Stimulated activated CD4-positive, alpha-beta T cell treated with anti-CD3 and anti-CD28 coated beads, Interleukin-1b, Interleukin-23, amount 100 ng/mL, for 24 hours (primary cell): ENCODE measurements at regions not wholly inside any gene's neighbourhood (a gene's known extent, or its start where the extent isn't known, plus 50 kb on each side); places are given as distances from the start of the nearest gene placed in this dataset.
"Not testable (repeated sequence)": the region's sequence is repeated elsewhere in the genome, so short reads cannot be mapped to it uniquely, and the experiment has no call there.

Experiments used
- DNase-seq, 4 experiments: peaks; one replicate each; pipeline ENCODE4 v3.0.0-alpha.2; 2020; ENCODE audit warnings: low read depth in 4 of 4, low spot score in 1 of 4

- peak; percentile 20 to 27 (median 22) for DNase-seq
Observed at GRCh38 chr2:71923887-71924533, 223.7 kb downstream of the CYP26B1 start.

DNA sequence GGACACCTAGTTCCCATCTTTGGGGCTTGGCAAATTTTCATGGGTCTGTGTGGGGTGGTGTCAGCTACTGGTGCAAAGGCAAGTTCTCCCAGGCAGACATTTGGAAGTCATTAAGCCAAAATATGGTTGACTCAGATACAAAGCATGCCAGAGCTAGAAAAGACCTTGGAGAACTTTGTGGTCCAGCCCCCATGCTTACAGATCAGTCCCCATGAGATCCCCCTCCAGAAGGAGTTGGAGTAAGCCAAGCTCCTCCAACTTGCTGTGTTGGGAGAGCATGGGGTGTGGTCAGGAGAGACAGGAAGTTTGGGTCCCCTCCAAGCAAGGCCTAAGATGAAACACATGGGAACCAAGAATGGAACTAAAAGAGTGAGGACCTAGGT lies 224.5 kb downstream of the CYP26B1 start:
- no peak for DNase-seq

GRCh38 chr2:71922499-71923142 lies 225.0 kb downstream of the CYP26B1 start:
- no peak for DNase-seq

GRCh38 chr2:71922091-71922490 lies 225.6 kb downstream of the CYP26B1 start:
- no peak for DNase-seq

DNA sequence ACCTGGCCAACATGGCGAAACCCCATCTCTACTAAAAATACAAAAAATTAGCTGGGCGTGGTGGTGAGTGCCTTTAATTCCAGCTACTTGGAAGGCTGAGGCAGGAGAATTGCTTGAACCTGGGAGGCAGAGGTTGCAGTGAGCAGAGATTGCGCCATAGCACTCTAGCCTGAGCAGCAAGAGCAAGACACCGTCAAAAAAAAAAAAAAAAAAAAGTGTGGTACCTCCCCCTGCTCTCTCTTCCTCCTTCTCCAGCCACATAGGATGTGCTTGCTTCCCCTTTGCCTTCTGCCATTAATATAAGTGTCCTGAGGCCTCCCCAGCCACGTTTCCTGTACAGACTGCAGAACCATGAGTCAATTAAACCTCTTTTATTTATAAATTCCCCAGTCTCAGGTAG lies 226.8 kb downstream of the CYP26B1 start:
- DNase-seq = not testable (repeated sequence)

GRCh38 chr2:71919708-71920107 lies 228.0 kb downstream of the CYP26B1 start:
- DNase-seq = no peak

DNA sequence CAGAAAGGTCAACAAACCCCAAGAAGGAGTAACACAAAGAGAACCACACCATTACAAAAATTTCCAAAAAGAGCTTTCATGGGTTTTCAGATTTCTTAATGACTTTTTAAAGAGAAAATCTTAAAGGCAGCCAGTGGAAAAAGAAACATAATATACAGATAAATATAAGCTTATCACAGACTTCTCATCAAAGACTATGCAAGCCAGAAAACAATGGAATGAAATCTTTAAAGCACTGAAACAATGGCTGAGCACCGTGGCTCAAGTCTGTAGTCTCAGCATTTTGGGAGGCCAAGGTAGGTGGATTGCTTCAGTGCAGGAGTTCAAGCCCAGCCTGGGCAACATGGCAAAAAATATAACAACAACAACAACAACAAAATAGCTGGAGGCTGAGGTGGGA lies 237.4 kb downstream of the CYP26B1 start:
- DNase-seq = no peak

DNA sequence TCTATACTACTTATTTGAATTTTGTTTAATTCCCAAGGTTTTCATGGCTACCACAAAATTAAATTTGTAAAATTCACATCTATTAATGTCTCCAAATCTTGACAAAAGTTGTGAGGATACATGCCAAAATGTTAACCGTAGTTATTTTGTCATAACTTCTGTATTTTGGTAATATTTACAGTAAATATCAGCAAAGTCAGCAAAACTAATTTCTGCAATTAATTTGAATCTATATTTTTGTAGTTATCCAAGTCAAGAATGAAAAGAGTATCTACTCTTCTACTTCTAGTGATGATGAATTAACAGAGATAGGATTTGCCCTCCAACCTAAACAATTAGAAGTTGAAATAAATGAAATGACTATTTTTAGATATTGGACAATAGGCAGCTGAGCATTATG lies 238.9 kb downstream of the CYP26B1 start:
- DNase-seq = no peak

- no peak for DNase-seq
Observed at GRCh38 chr2:71907503-71907902, 240.2 kb downstream of the CYP26B1 start.

GRCh38 chr2:71906357-71906973 lies 241.2 kb downstream of the CYP26B1 start:
- no peak for DNase-seq

- no peak for DNase-seq
Observed at GRCh38 chr2:71905205-71905604, 242.5 kb downstream of the CYP26B1 start.

DNA sequence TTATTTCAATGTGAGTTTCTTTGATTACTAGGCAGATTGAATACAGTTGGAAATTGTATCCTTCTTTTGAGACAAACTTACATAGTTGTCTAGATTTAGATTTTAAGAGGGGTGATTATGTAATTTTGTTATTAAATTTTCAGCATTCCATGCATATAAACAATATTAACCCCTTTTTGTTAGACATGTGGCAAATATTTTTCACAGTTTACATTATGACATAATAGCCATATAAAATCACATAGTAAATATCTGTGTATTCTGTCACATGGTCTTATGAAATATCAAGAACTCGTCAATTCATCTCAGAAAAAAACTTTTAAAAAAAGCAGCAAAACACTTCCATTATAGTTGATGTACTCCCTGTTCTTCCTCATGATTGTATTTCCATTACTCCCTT lies 243.8 kb downstream of the CYP26B1 start:
- no peak for DNase-seq

- DNase-seq = no peak
Observed at GRCh38 chr2:71901466-71901865, 246.2 kb downstream of the CYP26B1 start.

GRCh38 chr2:71898851-71899681 lies 248.6 kb downstream of the CYP26B1 start:
- DNase-seq = no peak

GRCh38 chr2:71898375-71898774 lies 249.3 kb downstream of the CYP26B1 start:
- DNase-seq = no peak

DNA sequence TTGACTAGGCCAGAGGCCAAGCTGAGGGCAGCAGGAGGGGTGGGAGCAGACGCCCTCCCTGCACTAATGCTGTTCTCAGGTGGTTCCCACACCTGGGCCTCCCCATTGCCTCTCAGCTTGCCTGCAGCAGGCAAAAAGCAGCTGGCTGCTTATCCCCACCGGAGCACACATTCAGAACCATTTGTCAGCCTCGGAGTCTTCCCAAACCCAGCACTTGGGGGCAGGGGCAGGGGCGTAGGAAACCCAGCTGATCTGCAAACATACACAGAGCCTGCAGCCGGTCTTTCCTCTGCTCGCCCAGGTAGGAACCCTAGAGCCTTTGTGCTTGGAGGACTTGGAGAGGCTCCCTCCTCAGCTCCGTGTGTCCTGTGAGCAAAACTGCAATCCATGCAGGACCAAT lies 249.8 kb downstream of the CYP26B1 start:
- DNase-seq = no peak

- no peak for DNase-seq
Observed at GRCh38 chr2:71897137-71897480, 250.6 kb downstream of the CYP26B1 start.

DNA sequence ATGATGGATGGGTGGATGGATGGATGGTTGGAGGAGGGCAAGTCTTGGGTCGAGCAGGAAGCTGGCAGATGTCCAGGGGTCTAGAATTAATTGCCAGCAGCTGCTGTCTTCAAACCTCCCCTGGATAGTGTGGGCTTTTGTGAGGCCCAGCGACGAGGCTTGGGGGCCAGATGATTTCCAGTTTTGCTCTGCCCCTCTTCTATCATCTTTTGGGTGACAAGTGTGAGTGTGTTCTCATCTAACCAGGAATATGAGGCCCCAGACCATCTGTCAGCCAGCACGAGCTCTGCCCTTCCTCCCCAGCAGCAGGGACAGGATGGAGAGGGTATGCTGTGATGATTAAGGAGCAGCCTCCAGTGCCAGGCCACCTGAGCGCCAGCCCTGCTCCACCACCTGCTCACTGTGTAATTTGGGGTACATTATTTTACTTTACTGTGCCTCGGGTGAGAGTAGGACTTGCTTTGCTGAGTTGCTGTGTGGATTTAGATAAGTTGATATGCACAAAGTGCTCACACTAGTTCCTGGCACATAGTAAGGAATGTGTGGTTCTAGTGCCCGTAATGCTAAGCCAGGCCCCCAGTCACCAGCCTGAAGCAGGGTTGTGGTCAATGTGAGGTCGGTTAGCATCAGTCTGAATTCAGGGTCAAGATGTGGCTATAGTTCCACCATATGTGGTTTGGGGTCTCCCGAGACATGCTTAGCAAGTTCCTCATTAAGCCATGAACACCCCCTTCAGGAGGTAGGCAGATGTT lies 251.1 kb downstream of the CYP26B1 start:
- no peak for DNase-seq

DNA sequence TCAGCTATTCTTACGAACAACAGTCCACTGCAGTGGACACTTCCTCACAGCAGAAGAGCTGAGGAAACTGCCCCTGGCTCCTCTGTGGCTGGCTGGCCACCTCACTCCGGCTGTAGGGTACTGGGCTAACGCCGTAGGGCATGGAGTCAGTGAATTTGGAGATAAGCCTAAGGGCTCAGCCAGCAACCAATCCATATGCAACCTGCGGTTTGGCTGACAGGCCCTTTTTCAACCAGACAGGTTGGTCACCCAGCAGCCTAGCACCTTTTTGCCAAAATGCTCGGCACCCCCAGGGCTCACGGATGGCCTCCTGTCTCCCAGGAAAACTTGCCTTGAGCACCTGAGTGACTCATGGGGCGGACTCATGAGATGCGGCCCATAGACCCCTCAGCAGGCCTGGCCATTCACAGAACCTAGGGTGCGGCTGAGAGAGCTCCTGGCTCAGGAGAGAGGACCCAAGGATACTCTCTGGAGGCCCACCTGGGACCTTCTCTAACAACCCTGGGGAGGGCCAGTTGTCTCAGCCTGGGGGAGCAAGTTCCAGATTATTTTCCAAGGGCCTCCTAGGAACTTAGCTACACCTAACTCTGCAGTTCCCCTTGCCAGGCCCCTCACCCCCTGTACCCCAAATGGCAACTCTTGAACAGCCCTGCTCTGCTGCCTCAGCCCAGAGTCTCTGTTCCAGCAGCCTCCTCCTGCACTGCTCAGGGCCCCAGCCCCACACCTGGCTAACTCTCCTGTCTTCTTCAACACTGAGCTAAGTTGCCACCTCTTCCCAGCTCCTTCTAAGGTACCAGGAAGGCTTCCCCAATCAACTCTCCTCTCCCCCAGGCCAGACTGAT lies 252.1 kb downstream of the CYP26B1 start:
- no peak for DNase-seq

DNA sequence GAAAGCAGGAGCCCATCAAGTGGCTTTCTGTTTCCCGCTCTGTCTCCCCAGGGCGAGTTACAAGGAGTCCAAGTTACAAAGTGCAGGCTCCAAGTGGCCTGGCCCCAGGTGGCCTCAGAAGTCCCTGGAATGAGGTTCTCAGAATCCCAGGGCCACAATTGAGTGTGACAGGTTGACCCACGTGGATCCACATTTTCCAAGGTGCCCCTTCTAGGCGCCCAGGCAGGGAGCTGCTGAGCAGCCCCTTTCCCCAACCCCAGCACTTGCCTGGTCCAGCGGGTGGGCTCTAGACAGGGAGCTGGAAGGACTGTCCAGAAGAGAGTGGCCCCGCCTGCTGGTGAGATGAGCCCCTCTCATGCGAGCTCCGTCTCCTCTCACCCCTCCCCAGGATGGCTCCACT lies 253.4 kb downstream of the CYP26B1 start:
- DNase-seq = no peak
